Stimulated activated CD4-positive, alpha-beta T cell treated with anti-CD3 and anti-CD28 coated beads, Interleukin-15, amount 100 ng/mL, for 48 hours (primary cell): ENCODE measurements at regions not wholly inside any gene's neighbourhood (a gene's known extent, or its start where the extent isn't known, plus 50 kb on each side); places are given as distances from the start of the nearest gene placed in this dataset.

Experiments
- DNase-seq, 2 donors: peaks; one replicate each; pipeline ENCODE4 v3.0.0-alpha.2; 2020; ENCODE audit warnings: low read depth in 2 of 2

GRCh38 chr22:49147171-49147570, 680.5 kb downstream of the BRD1 start:
- DNase-seq = no peak

- DNase-seq = no peak
Observed at GRCh38 chr22:49146511-49146910, 681.2 kb downstream of the BRD1 start.

GRCh38 chr22:49143812-49144211, 683.9 kb downstream of the BRD1 start:
- DNase-seq = no peak

GRCh38 chr22:49142891-49143290, 684.8 kb downstream of the BRD1 start:
- DNase-seq = no peak

GRCh38 chr22:49142296-49142695, 685.4 kb downstream of the BRD1 start:
- DNase-seq = no peak

- no peak for DNase-seq
Observed at GRCh38 chr22:49141761-49142160, 685.9 kb downstream of the BRD1 start.

- DNase-seq = no peak
Observed at GRCh38 chr22:49140911-49141665, 686.6 kb downstream of the BRD1 start.

- DNase-seq = no peak
Observed at GRCh38 chr22:49139492-49140151, 688.1 kb downstream of the BRD1 start.

GRCh38 chr22:49138250-49138790, 689.4 kb downstream of the BRD1 start:
- DNase-seq = no peak

- no peak for DNase-seq
Observed at GRCh38 chr22:49137206-49137840, 690.4 kb downstream of the BRD1 start.

- DNase-seq = no peak
Observed at GRCh38 chr22:49136816-49137180, 690.9 kb downstream of the BRD1 start.

GRCh38 chr22:49136041-49136815, 691.4 kb downstream of the BRD1 start:
- no peak for DNase-seq

- DNase-seq = no peak
Observed at GRCh38 chr22:49134076-49134475, 693.6 kb downstream of the BRD1 start.

GRCh38 chr22:49133541-49133940, 694.1 kb downstream of the BRD1 start:
- DNase-seq = no peak

- no peak for DNase-seq
Observed at GRCh38 chr22:49132009-49132408, 695.7 kb downstream of the BRD1 start.

- no peak for DNase-seq
Observed at GRCh38 chr22:49129736-49130135, 697.9 kb downstream of the BRD1 start.

- no peak for DNase-seq
Observed at GRCh38 chr22:49128874-49129273, 698.8 kb downstream of the BRD1 start.

- no peak for DNase-seq
Observed at GRCh38 chr22:49124608-49125007, 703.1 kb downstream of the BRD1 start.

- DNase-seq = no peak
Observed at GRCh38 chr22:49123621-49124192, 704.0 kb downstream of the BRD1 start.

GRCh38 chr22:49119551-49119952, 708.1 kb downstream of the BRD1 start:
- DNase-seq = no peak

GRCh38 chr22:49118065-49118464, 709.6 kb downstream of the BRD1 start:
- DNase-seq = no peak

GRCh38 chr22:49117486-49117885, 710.2 kb downstream of the BRD1 start:
- no peak for DNase-seq
